GM20431 (cell line): ENCODE measurements at regions not wholly inside any gene's neighbourhood (a gene's known extent, or its start where the extent isn't known, plus 50 kb on each side); places are given as distances from the start of the nearest gene placed in this dataset.
"Not testable (repeated sequence)": the region's sequence is repeated elsewhere in the genome, so short reads cannot be mapped to it uniquely, and the experiment has no call there.

Experiments used
- in situ Hi-C: fragments of 300-500 bp; cut with MseI, MboI; formaldehyde crosslinking; loops from one replicate; pipeline ENCODE4 v1.15.0; 2020; ENCODE audit warnings: low sequenced_read_pairs; ENCODE audit not compliant: unreplicated experiment

- in situ Hi-C loops, result no loop called here
These were observed 312.8 kb downstream of the TAF11L14 start for GRCh38 chr5:17947029-17947428.

- in situ Hi-C loops, result no loop called here
These were observed 317.3 kb downstream of the TAF11L14 start for GRCh38 chr5:17951392-17952169.

- in situ Hi-C loops, result no loop called here
These were observed 318.0 kb downstream of the TAF11L14 start for GRCh38 chr5:17952231-17952630.

- in situ Hi-C loops, result no loop called here
These were observed 329.8 kb downstream of the TAF11L14 start for GRCh38 chr5:17964067-17964466.

GRCh38 chr5:17966640-17967402 is 332.6 kb downstream of the TAF11L14 start:
- in situ Hi-C loops, result no loop called here

GRCh38 chr5:17976404-17976803 is 342.1 kb downstream of the TAF11L14 start:
- in situ Hi-C loops, result no loop called here

GRCh38 chr5:17978954-17979353 is 344.7 kb downstream of the TAF11L14 start:
- in situ Hi-C loops, result no loop called here

- in situ Hi-C loops, result not testable (repeated sequence)
These were observed 348.4 kb downstream of the TAF11L14 start for GRCh38 chr5:17982626-17983025.

GRCh38 chr5:17989036-17989435 is 354.8 kb downstream of the TAF11L14 start:
- in situ Hi-C loops, result no loop called here

- in situ Hi-C loops, result no loop called here
These were observed 355.6 kb downstream of the TAF11L14 start for GRCh38 chr5:17989567-17990563.

GRCh38 chr5:17991775-17992174 is 357.5 kb downstream of the TAF11L14 start:
- in situ Hi-C loops, result no loop called here

- in situ Hi-C loops, result no loop called here
These were observed 358.0 kb downstream of the TAF11L14 start for GRCh38 chr5:17992291-17992690.

GRCh38 chr5:17995997-17996396 is 361.7 kb downstream of the TAF11L14 start:
- in situ Hi-C loops, result no loop called here

GRCh38 chr5:17999858-18000257 is 365.6 kb downstream of the TAF11L14 start:
- in situ Hi-C loops, result no loop called here

- in situ Hi-C loops, result no loop called here
These were observed 366.5 kb downstream of the TAF11L14 start for GRCh38 chr5:18000744-18001143.

GRCh38 chr5:18003312-18003711 is 369.1 kb downstream of the TAF11L14 start:
- in situ Hi-C loops, result no loop called here

GRCh38 chr5:18003784-18004183 is 369.5 kb downstream of the TAF11L14 start:
- in situ Hi-C loops, result no loop called here

GRCh38 chr5:18006235-18006634 is 372.0 kb downstream of the TAF11L14 start:
- in situ Hi-C loops, result not testable (repeated sequence)

- in situ Hi-C loops, result no loop called here
These were observed 374.7 kb downstream of the TAF11L14 start for GRCh38 chr5:18008940-18009339.

GRCh38 chr5:18010053-18010452 is 375.8 kb downstream of the TAF11L14 start:
- in situ Hi-C loops, result no loop called here
